ENCODE measurements at regions not wholly inside any gene's neighbourhood (a gene's known extent, or its start where the extent isn't known, plus 50 kb on each side); places are given as distances from the start of the nearest gene placed in this dataset.

- intact Hi-C loops (cut with DNase I) = no loop called here
- Histone ChIP-seq H3K9me3 (no peaks in the 10 kb centered on the region), H3K27ac (no peak overlapping the region), H3K4me3 (no peak overlapping the region), H3K4me1 (no peaks in the 10 kb centered on the region), H3K27me3 (ENCODE audit: low read depth) (no peaks in the 10 kb centered on the region), H3K36me3 (no peaks in the 10 kb centered on the region)
- ATAC-seq = no peak
- no peak for DNase-seq
- TF ChIP-seq CTCF (IDR thresholded peaks at IDR 0.05) = no peak
Measured at GRCh38 chr10:113226831-113227445, 276.9 kb downstream of the TCF7L2 start.

GRCh38 chr10:113228530-113228929 lies 278.5 kb downstream of the TCF7L2 start:
- Histone ChIP-seq H3K36me3 (no peaks in the 10 kb centered on the region), H3K4me1 (peaks cover 3% of the 10 kb centered on the region), H3K9me3 (no peaks in the 10 kb centered on the region), H3K27ac (no peak overlapping the region), H3K4me3 (no peak overlapping the region), H3K27me3 (ENCODE audit: low read depth) (no peaks in the 10 kb centered on the region)
- intact Hi-C loops (cut with DNase I) = no loop called here
- DNase-seq = no peak
- no peak for TF ChIP-seq CTCF (IDR thresholded peaks at IDR 0.05)
- no peak for ATAC-seq

DNA sequence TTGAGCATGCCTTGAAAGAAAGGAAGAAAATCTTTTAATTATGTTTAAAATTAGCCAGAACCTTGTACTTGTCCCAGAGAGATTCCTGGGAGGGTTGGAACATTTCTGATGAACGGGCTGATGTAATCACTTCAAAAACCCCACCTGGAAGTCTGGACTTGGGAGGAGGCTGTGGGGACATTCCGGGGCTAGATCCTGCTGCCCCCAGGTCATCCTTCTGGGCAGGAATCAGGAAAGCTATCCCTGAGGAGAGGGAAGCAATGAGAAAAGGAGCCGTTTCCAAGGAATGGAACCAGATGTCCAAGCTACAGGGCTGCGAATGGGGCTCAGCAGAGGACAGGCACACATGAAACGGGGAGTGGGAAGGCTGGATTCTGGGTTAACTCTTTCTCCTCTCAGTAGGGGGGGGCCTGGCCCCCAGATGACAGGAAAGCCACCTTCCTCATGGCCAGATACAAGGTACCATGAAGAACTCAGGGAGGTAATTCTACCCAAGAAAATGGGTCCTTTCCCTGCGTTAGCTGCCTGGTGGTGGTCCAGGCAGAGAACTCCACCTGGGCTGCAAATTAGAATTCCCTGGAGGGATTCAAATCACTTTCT lies 280.1 kb downstream of the TCF7L2 start:
- H3K4me1 ChIP-seq = peaks cover 5% of the 10 kb centered on the region
- no peak overlapping the region for H3K4me3 ChIP-seq
- ATAC-seq = no peak
- no peak overlapping the region for H3K27ac ChIP-seq
- intact Hi-C loops (cut with DNase I) = no loop called here
- DNase-seq = no peak
- H3K27me3 ChIP-seq (ENCODE audit: low read depth) = no peaks in the 10 kb centered on the region
- no peaks in the 10 kb centered on the region for H3K36me3 ChIP-seq
- no peak for TF ChIP-seq CTCF (IDR thresholded peaks at IDR 0.05)
- H3K9me3 ChIP-seq = no peaks in the 10 kb centered on the region

- no peaks in the 10 kb centered on the region for H3K9me3 ChIP-seq
- H3K4me3 ChIP-seq = no peak overlapping the region
- TF ChIP-seq CTCF (IDR thresholded peaks at IDR 0.05) = no peak
- H3K4me1 ChIP-seq = peaks cover 5% of the 10 kb centered on the region
- no peak overlapping the region for H3K27ac ChIP-seq
- no peaks in the 10 kb centered on the region for H3K27me3 ChIP-seq (ENCODE audit: low read depth)
- no peaks in the 10 kb centered on the region for H3K36me3 ChIP-seq
- DNase-seq (no peak), ATAC-seq (peak in 1 of 2 donors; percentile 56)
- intact Hi-C loops (cut with DNase I) = no loop called here
Measured at GRCh38 chr10:113232928-113233511, 283.0 kb downstream of the TCF7L2 start.

GRCh38 chr10:113234481-113234880 lies 284.4 kb downstream of the TCF7L2 start:
- Histone ChIP-seq H3K27ac (no peak overlapping the region), H3K4me1 (peaks cover 5% of the 10 kb centered on the region), H3K36me3 (no peaks in the 10 kb centered on the region), H3K9me3 (no peaks in the 10 kb centered on the region), H3K4me3 (no peak overlapping the region), H3K27me3 (ENCODE audit: low read depth) (no peaks in the 10 kb centered on the region)
- TF ChIP-seq CTCF (IDR thresholded peaks at IDR 0.05) = no peak
- intact Hi-C loops (cut with DNase I) = no loop called here
- DNase-seq (no peak), ATAC-seq (no peak)
